ENCODE measurements at regions not wholly inside any gene's neighbourhood (a gene's known extent, or its start where the extent isn't known, plus 50 kb on each side); places are given as distances from the start of the nearest gene placed in this dataset.

DNA sequence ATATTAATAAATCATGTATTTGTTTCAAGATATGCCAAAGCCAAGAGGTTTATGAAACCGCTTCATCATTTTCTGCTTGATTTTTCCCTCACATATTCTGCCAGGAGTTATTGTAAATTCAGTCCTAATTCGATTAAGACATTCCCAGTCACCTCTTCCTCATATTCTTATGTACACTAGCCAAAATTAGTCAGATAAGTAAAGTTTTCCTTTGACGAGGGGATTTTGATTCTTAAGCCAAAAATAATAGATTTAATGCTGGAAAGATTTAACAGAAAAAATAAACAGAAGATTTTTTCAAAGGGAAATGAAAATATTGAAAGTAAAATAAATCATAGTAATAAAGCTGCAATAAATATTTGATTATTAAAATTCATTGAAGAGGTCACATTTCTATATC lies 51.0 kb upstream of the VEGFC start:
- H3K27ac ChIP-seq: no peak overlapping the region
- H3K36me3 ChIP-seq (ENCODE audit: insufficient read depth, low read length): no peaks in the 10 kb centered on the region
- no peak for DNase-seq (ENCODE audit: low read depth, low spot score)
- H3K9me3 ChIP-seq (ENCODE audit: low read depth, low read length): no peaks in the 10 kb centered on the region
- no peak overlapping the region for H3K9ac ChIP-seq (ENCODE audit: insufficient read length)
- no peak overlapping the region for H3K4me3 ChIP-seq
- no peak for TF ChIP-seq FOXP2 (optimal IDR thresholded peaks at IDR 0.05; ENCODE audit: control extremely low read depth, extremely low read length, insufficient read depth)
- TF ChIP-seq EZH2 (IDR thresholded peaks at IDR 0.05): no peak
- no peak for TF ChIP-seq POLR2AphosphoS5 (IDR thresholded peaks at IDR 0.05; ENCODE audit: borderline replicate concordance, low read depth, low read length)

DNA sequence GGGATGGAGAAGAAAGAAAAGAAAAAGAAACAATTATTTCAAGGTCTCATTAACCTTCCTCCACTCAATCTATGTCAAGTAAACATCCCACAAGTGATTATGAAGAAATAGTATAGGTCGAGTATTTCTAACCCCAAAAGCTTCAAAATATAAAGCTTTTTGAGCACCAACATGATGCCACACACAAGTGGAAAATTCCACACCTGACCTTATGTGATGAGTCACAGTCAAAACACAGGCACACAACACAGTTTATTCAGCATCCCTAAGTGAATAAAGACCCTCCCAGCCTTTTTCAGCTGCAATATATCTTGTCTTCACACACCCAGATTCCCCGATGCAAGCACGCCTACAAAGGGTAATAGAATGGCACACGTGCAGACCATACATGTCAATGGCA lies 51.7 kb upstream of the VEGFC start:
- Histone ChIP-seq H3K4me3 (no peak overlapping the region), H3K27ac (no peak overlapping the region), H3K9ac (ENCODE audit: insufficient read length) (no peak overlapping the region), H3K36me3 (ENCODE audit: insufficient read depth, low read length) (no peaks in the 10 kb centered on the region), H3K9me3 (ENCODE audit: low read depth, low read length) (no peaks in the 10 kb centered on the region)
- TF ChIP-seq FOXP2 (optimal IDR thresholded peaks at IDR 0.05; ENCODE audit: control extremely low read depth, extremely low read length, insufficient read depth): no peak
- no peak for DNase-seq (ENCODE audit: low read depth, low spot score)

DNA sequence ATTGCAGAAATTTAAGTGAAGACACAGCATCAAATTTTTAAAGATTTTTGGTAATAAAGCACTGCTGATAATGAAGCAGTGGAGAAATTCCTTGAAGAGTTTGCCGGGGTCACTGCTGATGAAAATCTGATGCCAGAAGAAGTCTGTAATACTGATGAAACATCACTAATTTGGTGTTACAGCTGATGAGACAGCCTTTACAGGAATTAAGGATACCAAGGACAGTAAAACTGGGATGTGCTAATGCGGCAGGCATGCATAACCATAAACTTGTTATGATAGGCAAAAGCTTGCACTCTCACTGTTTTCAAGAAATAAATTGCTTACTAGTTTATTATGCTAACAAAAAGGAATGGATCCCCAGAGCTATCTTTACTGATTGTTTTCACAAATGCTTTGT lies 52.9 kb upstream of the VEGFC start:
- Histone ChIP-seq H3K36me3 (ENCODE audit: insufficient read depth, low read length) (no peaks in the 10 kb centered on the region), H3K27ac (no peak overlapping the region), H3K9me3 (ENCODE audit: low read depth, low read length) (no peaks in the 10 kb centered on the region), H3K9ac (ENCODE audit: insufficient read length) (no peak overlapping the region), H3K4me3 (no peak overlapping the region)
- TF ChIP-seq EZH2 (IDR thresholded peaks at IDR 0.05): no peak
- TF ChIP-seq FOXP2 (optimal IDR thresholded peaks at IDR 0.05; ENCODE audit: control extremely low read depth, extremely low read length, insufficient read depth): no peak
- TF ChIP-seq POLR2AphosphoS5 (IDR thresholded peaks at IDR 0.05; ENCODE audit: borderline replicate concordance, low read depth, low read length): no peak
- DNase-seq (ENCODE audit: low read depth, low spot score): no peak

DNA sequence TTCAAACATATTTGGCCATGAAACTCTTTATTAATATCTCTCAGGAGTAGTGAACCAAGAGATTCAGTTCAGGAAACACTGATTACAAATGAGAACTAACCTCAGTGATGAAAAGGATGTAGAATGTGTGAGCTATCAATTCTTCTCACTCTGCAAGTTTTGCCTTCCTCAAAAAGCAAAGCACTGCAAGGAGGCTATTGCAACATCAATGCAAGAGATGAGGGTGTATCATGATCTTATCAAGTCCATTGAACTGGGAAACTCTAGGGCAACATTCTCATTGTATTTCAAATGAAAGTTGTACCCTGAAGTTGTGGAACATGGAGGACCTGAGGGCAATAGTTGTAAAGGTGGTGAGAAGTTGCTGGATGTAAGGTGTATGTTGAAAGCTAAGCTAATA lies 56.4 kb upstream of the VEGFC start:
- TF ChIP-seq FOXP2 (optimal IDR thresholded peaks at IDR 0.05; ENCODE audit: control extremely low read depth, extremely low read length, insufficient read depth): no peak
- no peak for TF ChIP-seq POLR2AphosphoS5 (IDR thresholded peaks at IDR 0.05; ENCODE audit: borderline replicate concordance, low read depth, low read length)
- no peak for TF ChIP-seq EZH2 (IDR thresholded peaks at IDR 0.05)
- H3K27ac ChIP-seq: no peak overlapping the region
- no peaks in the 10 kb centered on the region for H3K36me3 ChIP-seq (ENCODE audit: insufficient read depth, low read length)
- no peak overlapping the region for H3K9ac ChIP-seq (ENCODE audit: insufficient read length)
- no peak for DNase-seq (ENCODE audit: low read depth, low spot score)
- H3K9me3 ChIP-seq (ENCODE audit: low read depth, low read length): no peaks in the 10 kb centered on the region
- H3K4me3 ChIP-seq: no peak overlapping the region

DNA sequence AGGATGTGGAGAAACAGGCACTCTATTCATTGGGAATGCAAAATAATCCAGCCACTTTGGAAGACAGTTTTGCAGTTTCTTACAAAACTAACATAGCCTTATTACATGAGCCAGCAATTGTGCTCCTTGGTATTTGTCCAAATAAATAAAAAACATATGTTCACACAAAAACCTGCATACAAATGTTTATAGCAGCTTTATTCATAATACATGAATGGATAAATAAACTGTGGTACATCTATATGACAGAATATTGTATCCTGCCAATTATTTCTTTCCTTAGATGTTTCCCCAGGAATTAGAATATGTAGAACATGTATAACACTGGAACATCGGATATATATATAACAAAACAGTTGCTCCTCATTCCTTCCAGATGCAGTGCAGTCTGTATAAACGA lies 57.7 kb upstream of the VEGFC start:
- Histone ChIP-seq H3K4me3 (no peak overlapping the region), H3K36me3 (ENCODE audit: insufficient read depth, low read length) (no peaks in the 10 kb centered on the region), H3K9ac (ENCODE audit: insufficient read length) (no peak overlapping the region), H3K27ac (no peak overlapping the region), H3K9me3 (ENCODE audit: low read depth, low read length) (no peaks in the 10 kb centered on the region)
- TF ChIP-seq FOXP2 (optimal IDR thresholded peaks at IDR 0.05; ENCODE audit: control extremely low read depth, extremely low read length, insufficient read depth): no peak
- no peak for TF ChIP-seq POLR2AphosphoS5 (IDR thresholded peaks at IDR 0.05; ENCODE audit: borderline replicate concordance, low read depth, low read length)
- TF ChIP-seq EZH2 (IDR thresholded peaks at IDR 0.05): no peak
- DNase-seq (ENCODE audit: low read depth, low spot score): no peak

DNA sequence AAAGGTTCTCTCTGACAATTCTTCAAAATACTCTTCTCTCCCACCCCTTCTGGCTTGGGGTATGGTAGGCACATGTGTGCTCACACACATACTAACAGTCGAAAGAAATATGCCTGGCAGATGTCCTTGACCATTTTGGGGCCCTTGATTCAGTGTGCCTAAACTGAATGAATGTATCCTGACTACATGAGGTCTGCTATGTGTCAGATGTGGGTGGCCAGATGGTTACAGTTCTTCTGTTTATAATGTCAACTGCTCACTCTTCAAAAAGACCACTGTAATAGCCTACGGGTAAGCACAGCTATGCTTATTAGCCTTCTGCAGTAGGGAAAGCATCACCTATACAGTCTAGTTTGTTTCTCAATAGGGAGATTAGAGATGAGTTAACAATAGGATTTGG lies 63.7 kb upstream of the VEGFC start:
- no peaks in the 10 kb centered on the region for H3K9me3 ChIP-seq (ENCODE audit: low read depth, low read length)
- no peak overlapping the region for H3K27ac ChIP-seq
- no peak overlapping the region for H3K9ac ChIP-seq (ENCODE audit: insufficient read length)
- H3K4me3 ChIP-seq: no peak overlapping the region
- TF ChIP-seq FOXP2 (optimal IDR thresholded peaks at IDR 0.05; ENCODE audit: control extremely low read depth, extremely low read length, insufficient read depth): no peak
- TF ChIP-seq EZH2 (IDR thresholded peaks at IDR 0.05): no peak
- no peak for TF ChIP-seq POLR2AphosphoS5 (IDR thresholded peaks at IDR 0.05; ENCODE audit: borderline replicate concordance, low read depth, low read length)
- no peaks in the 10 kb centered on the region for H3K36me3 ChIP-seq (ENCODE audit: insufficient read depth, low read length)
- DNase-seq (ENCODE audit: low read depth, low spot score): no peak

DNA sequence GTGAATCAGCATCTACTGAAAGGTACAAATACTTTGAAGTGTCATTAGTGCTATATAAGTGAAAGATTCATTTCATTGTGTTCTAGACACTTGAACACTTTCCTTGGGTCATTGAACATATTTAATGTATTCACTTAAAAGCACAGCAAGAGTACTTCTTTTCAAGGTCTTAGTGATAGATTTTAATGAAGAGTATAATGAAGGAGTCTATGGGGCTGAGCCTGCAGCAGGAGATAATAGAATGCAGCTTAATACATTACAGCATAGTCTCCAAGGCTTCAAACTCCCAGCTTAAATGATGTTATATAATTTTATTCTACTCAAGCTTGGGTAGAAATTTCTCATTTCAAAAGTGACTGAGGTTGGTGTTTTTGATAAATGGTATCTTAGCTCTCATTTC lies 66.1 kb upstream of the VEGFC start:
- DNase-seq (ENCODE audit: low read depth, low spot score): no peak

DNA sequence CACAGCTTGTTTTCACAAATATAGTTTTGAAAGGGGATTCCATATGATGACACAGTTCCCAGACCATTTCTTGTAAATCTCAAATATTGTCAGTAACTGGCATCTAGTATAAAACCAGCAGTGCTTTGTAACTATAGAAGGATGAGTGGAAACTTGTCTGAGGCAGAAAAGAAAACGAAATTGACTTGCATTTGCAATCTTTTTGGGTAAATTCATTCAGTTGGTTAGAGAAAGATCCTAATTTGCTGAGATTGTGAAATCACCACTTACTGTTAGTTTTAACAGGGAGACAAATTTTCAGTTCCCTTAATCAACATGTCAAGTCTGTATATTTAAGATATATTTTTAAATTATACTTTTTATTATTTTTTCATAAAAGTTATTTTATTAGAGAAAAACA lies 71.5 kb upstream of the VEGFC start:
- Histone ChIP-seq H3K36me3 (ENCODE audit: insufficient read depth, low read length) (no peaks in the 10 kb centered on the region), H3K9ac (ENCODE audit: insufficient read length) (no peak overlapping the region), H3K9me3 (ENCODE audit: low read depth, low read length) (no peaks in the 10 kb centered on the region), H3K27ac (no peak overlapping the region), H3K4me3 (no peak overlapping the region)
- no peak for DNase-seq (ENCODE audit: low read depth, low spot score)
- TF ChIP-seq FOXP2 (optimal IDR thresholded peaks at IDR 0.05; ENCODE audit: control extremely low read depth, extremely low read length, insufficient read depth): no peak

More for the DNA sequence above, 66.1 kb upstream of the VEGFC start:
- no peak overlapping the region for H3K27ac ChIP-seq
- no peak for TF ChIP-seq FOXP2 (optimal IDR thresholded peaks at IDR 0.05; ENCODE audit: control extremely low read depth, extremely low read length, insufficient read depth)
- TF ChIP-seq POLR2AphosphoS5 (IDR thresholded peaks at IDR 0.05; ENCODE audit: borderline replicate concordance, low read depth, low read length): no peak
- TF ChIP-seq EZH2 (IDR thresholded peaks at IDR 0.05): no peak
- no peak overlapping the region for H3K9ac ChIP-seq (ENCODE audit: insufficient read length)
- no peaks in the 10 kb centered on the region for H3K36me3 ChIP-seq (ENCODE audit: insufficient read depth, low read length)
- H3K9me3 ChIP-seq (ENCODE audit: low read depth, low read length): no peaks in the 10 kb centered on the region
- no peak overlapping the region for H3K4me3 ChIP-seq

DNA sequence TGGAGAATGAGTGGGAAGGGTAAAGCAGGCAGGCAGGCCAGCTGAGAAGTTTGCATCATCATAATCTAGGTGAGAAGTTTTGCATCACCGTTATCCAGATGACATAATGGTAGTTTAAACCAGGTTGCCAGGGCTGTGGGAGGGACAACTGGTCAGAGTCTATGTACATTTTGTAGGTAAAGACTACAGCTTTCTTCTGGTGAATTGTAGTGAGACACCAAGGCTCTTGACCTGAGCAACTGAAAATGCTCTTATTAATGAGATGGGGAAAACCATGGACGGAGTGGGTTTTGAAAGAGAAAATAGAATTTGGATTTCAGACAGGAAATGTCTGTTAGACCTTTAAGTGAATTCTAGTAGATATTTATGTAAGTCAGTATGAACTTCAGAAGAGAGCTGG lies 76.0 kb upstream of the VEGFC start:
- Histone ChIP-seq H3K4me3 (no peak overlapping the region), H3K27ac (no peak overlapping the region), H3K9me3 (ENCODE audit: low read depth, low read length) (no peaks in the 10 kb centered on the region), H3K9ac (ENCODE audit: insufficient read length) (no peak overlapping the region), H3K36me3 (ENCODE audit: insufficient read depth, low read length) (no peaks in the 10 kb centered on the region)
- TF ChIP-seq POLR2AphosphoS5 (IDR thresholded peaks at IDR 0.05; ENCODE audit: borderline replicate concordance, low read depth, low read length) (no peak), EZH2 (IDR thresholded peaks at IDR 0.05) (no peak), FOXP2 (optimal IDR thresholded peaks at IDR 0.05; ENCODE audit: control extremely low read depth, extremely low read length, insufficient read depth) (no peak)
- no peak for DNase-seq (ENCODE audit: low read depth, low spot score)
